Suppressor macrophage treated with lipopolysaccharide for 1 hour (primary cell): ENCODE measurements at regions not wholly inside any gene's neighbourhood (a gene's known extent, or its start where the extent isn't known, plus 50 kb on each side); places are given as distances from the start of the nearest gene placed in this dataset.
"Not testable (repeated sequence)": the region's sequence is repeated elsewhere in the genome, so short reads cannot be mapped to it uniquely, and the experiment has no call there.

Experiments used
- DNase-seq, 3 donors: peaks; one replicate each; pipeline ENCODE4 v3.0.0-alpha.2; 2020 to 2022

DNA sequence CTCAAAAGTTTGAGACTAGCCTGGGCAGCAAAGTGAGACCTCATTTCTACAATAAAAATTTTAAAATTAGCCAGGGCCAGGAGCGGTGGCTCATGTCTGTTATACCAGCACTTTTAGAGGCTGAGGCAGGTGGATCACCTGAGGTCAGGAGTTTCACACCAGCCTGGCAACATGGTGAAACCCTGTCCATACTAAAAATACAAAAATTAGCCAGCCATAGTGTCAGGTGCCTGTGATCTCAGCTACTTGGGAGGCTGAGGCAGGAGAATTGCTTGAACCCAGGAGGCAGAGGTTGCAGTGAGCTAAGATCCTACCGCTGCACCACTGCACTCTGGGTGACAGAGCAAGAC is 85.1 kb upstream of the MAP4 start:
- DNase-seq, result not testable (repeated sequence)

- no peak for DNase-seq
Observed at GRCh38 chr3:48092270-48092669, 76.1 kb upstream of the MAP4 start.

DNA sequence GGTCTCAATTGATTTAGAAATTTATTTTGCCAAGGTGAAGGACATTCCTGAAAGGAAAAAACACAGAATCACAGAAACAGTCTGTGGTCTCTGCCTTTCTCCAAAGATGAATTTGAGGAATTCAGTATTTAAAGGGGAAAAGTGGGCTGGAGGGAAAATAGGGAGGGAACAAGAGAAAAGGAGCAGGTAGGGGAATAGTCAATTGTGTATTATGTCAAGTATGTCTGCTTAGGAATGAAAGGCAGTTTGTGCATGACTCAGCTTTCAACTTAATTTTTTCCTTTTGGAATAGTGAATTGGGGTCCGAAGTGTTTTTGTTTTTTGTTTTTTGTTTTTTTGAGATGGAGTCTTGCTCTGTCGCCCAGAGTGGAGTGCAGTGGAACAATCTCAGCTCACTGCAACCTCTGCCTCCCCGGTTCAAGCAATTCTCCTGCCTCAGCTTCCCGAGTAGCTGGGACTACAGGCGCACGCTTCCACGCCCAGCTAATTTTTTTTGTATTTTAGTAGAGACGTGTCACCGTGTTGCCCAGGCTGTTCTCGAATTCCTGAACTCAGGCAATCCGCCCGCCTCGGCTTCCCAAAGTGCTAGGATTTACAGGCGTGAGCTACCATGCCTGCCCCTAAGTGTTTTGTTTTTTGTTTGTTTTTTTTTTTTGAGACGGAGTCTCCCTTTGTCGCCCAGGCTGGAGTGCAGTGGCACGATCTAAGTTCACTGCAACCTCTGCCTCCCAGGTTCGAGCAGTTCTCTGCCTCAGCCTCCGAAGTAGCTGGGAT is 74.1 kb upstream of the MAP4 start:
- no peak for DNase-seq

DNA sequence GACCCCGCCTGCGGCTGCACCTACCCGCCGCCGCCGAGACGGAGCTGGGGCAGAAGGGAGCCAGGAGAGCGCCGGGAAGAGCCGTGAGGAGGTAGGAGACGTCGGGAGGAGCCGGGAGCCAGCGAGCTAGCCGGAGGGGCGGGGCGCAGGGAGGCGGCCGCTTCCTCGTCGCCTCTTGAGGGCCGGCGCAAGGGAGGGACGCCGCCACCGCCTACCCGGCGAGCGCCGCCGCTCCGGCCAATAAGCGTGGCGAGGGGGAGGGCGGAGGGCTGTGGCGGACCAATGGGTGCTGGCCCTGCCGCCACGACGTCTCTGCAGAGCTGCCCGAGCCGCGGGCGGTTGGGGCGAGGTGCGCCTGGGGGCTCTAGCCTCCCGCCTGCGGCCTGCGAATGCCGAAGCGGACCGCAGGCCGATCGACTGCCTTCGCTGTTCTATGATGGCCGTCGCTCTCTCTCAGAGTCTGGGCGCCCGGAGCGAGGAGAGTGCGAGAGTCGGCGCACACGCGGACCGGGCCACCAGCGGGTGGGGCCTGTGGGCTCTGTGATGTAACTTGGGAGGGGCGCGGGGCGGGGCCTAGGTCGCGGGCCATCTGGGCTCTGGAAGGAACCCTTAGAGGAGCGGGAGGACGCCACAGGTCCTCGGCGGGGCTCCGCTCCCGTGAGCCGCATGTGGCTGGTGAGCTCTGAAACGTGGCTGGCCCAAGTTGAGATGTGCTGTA is 72.7 kb upstream of the MAP4 start:
- DNase-seq, result peak; percentile 96 to 99 (median 98)

DNA sequence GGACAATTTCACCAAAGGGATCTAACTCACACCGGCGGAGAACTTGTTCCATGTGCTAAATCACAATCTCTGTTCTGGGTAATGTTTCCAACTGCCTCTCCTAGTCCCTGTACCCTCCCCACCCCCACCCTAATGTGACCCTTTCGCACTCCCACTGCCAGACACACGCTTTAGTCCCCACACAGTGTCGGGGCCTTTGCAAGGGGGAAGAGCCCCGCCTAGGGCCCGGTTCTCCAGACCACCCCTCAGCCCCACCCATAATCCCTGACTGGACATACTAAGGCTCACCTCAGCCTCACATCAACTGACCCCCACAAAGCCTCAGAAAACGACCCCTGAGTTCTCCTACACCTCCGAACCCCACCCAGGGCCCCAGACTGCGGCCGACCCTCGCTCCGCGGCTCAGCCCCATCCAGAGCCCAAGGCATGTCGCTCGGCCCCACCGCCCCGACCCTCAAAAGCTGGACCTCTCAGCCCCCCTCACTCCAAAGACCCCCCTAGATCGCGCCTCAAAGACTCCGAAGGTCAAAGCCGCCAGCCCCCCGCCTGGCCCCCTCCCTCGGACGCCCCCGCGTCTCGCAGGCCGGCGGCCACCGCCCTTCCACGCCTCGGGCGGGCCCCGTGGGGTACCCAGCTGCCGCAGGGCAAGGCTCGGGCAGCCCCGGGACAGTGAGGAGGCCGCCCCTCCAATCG is 72.0 kb upstream of the MAP4 start:
- DNase-seq, result peak in 1 of 3 donors; percentile 35

DNA sequence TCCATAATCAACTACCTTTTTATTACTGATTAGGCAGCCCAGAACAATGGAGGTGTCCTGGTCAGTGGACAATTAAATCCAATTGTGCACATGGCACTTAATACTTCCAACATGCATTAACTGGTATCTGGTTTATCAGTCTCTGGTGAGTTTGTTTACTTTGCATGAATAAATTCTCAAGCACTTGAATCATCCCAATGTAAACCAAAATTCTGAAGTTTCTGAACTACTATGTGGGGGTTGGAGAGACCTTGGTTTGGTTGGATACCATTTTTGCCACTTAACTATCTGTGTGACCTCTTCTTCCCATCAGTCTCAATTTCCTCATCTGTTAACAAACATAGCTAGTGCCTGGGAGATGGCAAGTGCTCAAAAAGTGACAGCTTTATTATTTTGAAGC is 70.5 kb upstream of the MAP4 start:
- DNase-seq, result no peak

DNA sequence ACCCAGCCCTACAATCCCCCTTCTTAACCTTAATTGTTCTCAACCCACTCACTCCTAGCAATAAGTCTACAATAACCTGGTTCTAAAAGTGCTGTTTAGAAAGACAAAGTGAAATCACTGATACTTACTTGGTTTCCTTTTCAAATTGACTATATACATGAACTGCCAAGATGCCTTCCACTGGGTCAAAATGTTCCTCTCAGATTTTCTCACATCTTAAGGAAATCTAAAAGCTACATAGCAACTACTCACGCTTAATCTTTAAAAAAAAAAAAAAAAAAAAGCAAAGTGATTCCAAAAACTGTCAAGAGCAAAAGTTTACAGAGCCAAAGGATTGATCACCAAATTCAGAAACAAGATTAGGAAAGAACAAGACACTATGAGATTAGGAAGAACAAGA is 68.7 kb upstream of the MAP4 start:
- DNase-seq, result no peak

- DNase-seq, result no peak
Observed at GRCh38 chr3:48084170-48084569, 68.0 kb upstream of the MAP4 start.

- no peak for DNase-seq
Observed at GRCh38 chr3:48082580-48083184, 66.5 kb upstream of the MAP4 start.

DNA sequence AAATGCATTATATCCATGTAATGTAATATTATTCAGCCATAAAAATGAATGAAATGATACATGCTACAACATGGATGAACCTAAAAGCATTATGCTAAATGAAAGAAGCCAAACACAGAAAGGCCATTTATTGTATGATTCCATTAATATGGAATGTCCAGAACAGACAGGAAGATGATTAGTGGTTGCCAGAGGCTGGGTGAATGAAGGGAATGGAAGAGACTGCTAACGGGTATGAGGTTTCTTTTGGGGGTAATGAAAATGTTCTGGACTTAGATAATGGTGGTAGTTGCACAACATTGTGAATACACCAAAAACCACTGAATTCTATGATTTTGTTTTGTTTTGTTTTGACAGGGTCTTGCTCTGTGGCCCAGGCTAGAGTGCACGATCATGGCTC is 61.6 kb upstream of the MAP4 start:
- DNase-seq, result no peak

GRCh38 chr3:48070030-48070429 is 53.8 kb upstream of the MAP4 start:
- DNase-seq, result no peak

GRCh38 chr3:48069339-48069738 is 53.1 kb upstream of the MAP4 start:
- no peak for DNase-seq

- no peak for DNase-seq
Observed at GRCh38 chr3:48068886-48069285, 52.7 kb upstream of the MAP4 start.

- DNase-seq, result not testable (repeated sequence)
Observed at GRCh38 chr3:48068320-48068719, 52.1 kb upstream of the MAP4 start.

DNA sequence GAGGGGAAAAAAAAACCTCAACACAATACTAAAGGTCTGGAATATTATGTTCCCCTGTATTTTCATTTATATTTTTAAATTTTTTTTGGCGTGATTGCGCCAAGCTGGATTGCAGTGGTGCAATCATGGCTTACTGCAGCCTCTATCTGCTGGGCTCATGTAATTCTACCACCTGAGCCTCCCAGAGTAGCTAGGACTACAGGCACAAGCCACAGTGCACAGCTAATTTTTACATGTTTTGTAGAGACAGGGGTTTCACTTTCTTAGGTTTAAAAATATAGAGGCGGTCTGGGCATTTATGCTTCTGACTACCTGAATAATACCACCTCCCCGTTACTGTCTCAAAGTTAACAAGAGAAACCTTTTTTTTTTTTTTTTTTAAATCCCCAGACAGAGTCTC is 51.1 kb upstream of the MAP4 start:
- no peak for DNase-seq
